H1 (cell line): ENCODE measurements at regions not wholly inside any gene's neighbourhood (a gene's known extent, or its start where the extent isn't known, plus 50 kb on each side); places are given as distances from the start of the nearest gene placed in this dataset.

Experiments
- CTCF ChIA-PET: fragments of 300-600 bp; sonication (Branson Sonifier 250); formaldehyde crosslinking; loops from one replicate; lab custom pipeline; 2021; ENCODE audit not compliant: partially characterized antibody; lab: Charles Lee
- POLR2A ChIA-PET: fragments of 300-600 bp; sonication (Branson Sonifier 250); formaldehyde crosslinking; loops from one replicate; lab custom pipeline; 2021; ENCODE audit warnings: inconsistent platforms; ENCODE audit not compliant: partially characterized antibody; lab: Charles Lee
- DNase-seq, 2 experiments: peaks; one replicate each; pipeline versions ENCODE4 v3.0.0 to v3.0.0-alpha.2; 2010 to 2022; ENCODE audit warnings: low spot score in 2 of 2, low read depth in 1 of 2, mixed read lengths in 1 of 2
- FAIRE-seq: peaks from 2 replicates; lab custom pipeline; 2011; peaks lifted over from hg19 to GRCh38; lab: Jason Lieb, UNC
- H2AFZ ChIP-seq: 2 replicates; pipeline ENCODE4 v1.8.1; 2012; ENCODE audit warnings: low read length, inconsistent platforms
- H2AK5ac ChIP-seq: 2 replicates; pipeline ENCODE4 v1.6.1; 2013; ENCODE audit warnings: low read depth, low read length
- H2BK120ac ChIP-seq: replicated peaks from 2 replicates; pipeline ENCODE3; 2013; ENCODE audit warnings: low read depth, low read length, inconsistent platforms
- H2BK12ac ChIP-seq: 2 replicates; pipeline ENCODE4 v1.6.1; 2013; ENCODE audit warnings: low read depth, low read length
- H2BK15ac ChIP-seq: 2 replicates; pipeline ENCODE4 v1.6.1; 2013; ENCODE audit warnings: low read length
- H2BK20ac ChIP-seq: 2 replicates; pipeline ENCODE4 v1.6.1; 2013; ENCODE audit warnings: low read length
- H2BK5ac ChIP-seq: 2 replicates; pipeline ENCODE4 v1.6.1; 2013; ENCODE audit warnings: low read depth, low read length
- H3K14ac ChIP-seq: 2 replicates; pipeline ENCODE4 v1.6.1; 2013; ENCODE audit warnings: inconsistent platforms; ENCODE audit not compliant: insufficient read length
- H3K18ac ChIP-seq: 2 replicates; pipeline ENCODE4 v1.6.1; 2013; ENCODE audit warnings: low read length; ENCODE audit errors: extremely low read depth
- H3K23ac ChIP-seq: 2 replicates; pipeline ENCODE4 v1.6.1; 2013; ENCODE audit warnings: inconsistent platforms; ENCODE audit not compliant: insufficient read length
- H3K23me2 ChIP-seq: 2 replicates; pipeline ENCODE4 v1.6.1; 2013; ENCODE audit warnings: low read depth, low read length
- H3K27ac ChIP-seq: 2 replicates; pipeline ENCODE4 v1.6.1; 2011; ENCODE audit warnings: low read depth, low read length, inconsistent platforms
- H3K27me3 ChIP-seq, 4 experiments: replicated peaks in 1 of 4; 1 replicate in 1 of 4; 2 replicates in 3 of 4; pipeline versions ENCODE4 v1.6.1 to v1.8.1; 2011 to 2013; ENCODE audit warnings: low read length in 3 of 4, mild to moderate bottlenecking in 3 of 4, inconsistent platforms in 2 of 4, mixed read lengths in 2 of 4, moderate library complexity in 1 of 4; ENCODE audit not compliant: control insufficient read depth in 3 of 4, insufficient read depth in 3 of 4; ENCODE audit errors: extremely low read depth in 1 of 4
- H3K36me3 ChIP-seq, 4 experiments: 2 replicates each; pipeline versions ENCODE4 v1.6.1 to v1.8.1; 2011 to 2013; ENCODE audit warnings: mild to moderate bottlenecking in 4 of 4, low read length in 3 of 4, moderate library complexity in 2 of 4, control low read depth in 1 of 4, inconsistent platforms in 1 of 4; ENCODE audit not compliant: insufficient read depth in 4 of 4, control insufficient read depth in 2 of 4
- H3K4ac ChIP-seq: replicated peaks from 2 replicates; pipeline ENCODE3; 2013; ENCODE audit warnings: low read length, low read depth, mixed read lengths, inconsistent platforms; ENCODE audit not compliant: insufficient read length
- H3K4me1 ChIP-seq, 4 experiments: replicated peaks in 1 of 4; 1 replicate in 1 of 4; 2 replicates in 3 of 4; pipeline versions ENCODE4 v1.6.1 to v1.8.1; 2011 to 2013; ENCODE audit warnings: low read length in 3 of 4, inconsistent platforms in 2 of 4, mixed read lengths in 1 of 4; ENCODE audit not compliant: insufficient read depth in 4 of 4, control insufficient read depth in 3 of 4
- H3K4me2 ChIP-seq, 2 experiments: 2 replicates each; pipeline versions ENCODE4 v1.6.1 to v1.8.1; 2011 to 2013; ENCODE audit warnings: low read depth in 2 of 2, low read length in 2 of 2, control low read depth in 1 of 2, inconsistent platforms in 1 of 2, mild to moderate bottlenecking in 1 of 2; ENCODE audit not compliant: insufficient read depth in 1 of 2
- H3K4me3 ChIP-seq, 4 experiments: fragments of 200-600, 300-600 bp in 1 of 4; sonication (generic), shearing (Covaris generic), sonication (Bioruptor Twin) in 1 of 4; 2 replicates each; pipeline versions ENCODE4 v1.5.1 to v1.8.1; 2011 to 2016; ENCODE audit warnings: low read length in 4 of 4, low read depth in 3 of 4, control low read depth in 2 of 4, inconsistent platforms in 2 of 4, mild to moderate bottlenecking in 2 of 4, mixed read lengths in 1 of 4, moderate library complexity in 1 of 4; ENCODE audit not compliant: insufficient read depth in 2 of 4; ENCODE audit errors: extremely low read depth in 1 of 4
- H3K56ac ChIP-seq: replicated peaks from 2 replicates; pipeline ENCODE3; 2013; ENCODE audit warnings: low read depth, mild to moderate bottlenecking, mixed read lengths, low read length, inconsistent platforms; ENCODE audit not compliant: insufficient read length
- H3K79me1 ChIP-seq: 2 replicates; pipeline ENCODE4 v1.6.1; 2013; ENCODE audit warnings: low read depth, low read length, control low read depth
- H3K79me2 ChIP-seq, 2 experiments: 2 replicates each; pipeline versions ENCODE4 v1.6.1 to v1.8.1; 2012 to 2013; ENCODE audit warnings: low read length in 2 of 2, mild to moderate bottlenecking in 2 of 2, inconsistent platforms in 1 of 2; ENCODE audit not compliant: insufficient read depth in 2 of 2, control insufficient read depth in 1 of 2
- H3K9ac ChIP-seq, 4 experiments: replicated peaks in 1 of 4; 1 replicate in 1 of 4; 2 replicates in 3 of 4; pipeline versions ENCODE4 v1.6.1 to v1.8.1; 2011 to 2013; ENCODE audit warnings: low read depth in 3 of 4, low read length in 3 of 4, control low read depth in 2 of 4, mild to moderate bottlenecking in 2 of 4, moderate library complexity in 2 of 4, inconsistent platforms in 1 of 4; ENCODE audit errors: extremely low read depth in 1 of 4
- H3K9me3 ChIP-seq, 2 experiments: 2 replicates each; pipeline versions ENCODE4 v1.6.1 to v1.8.1; 2012 to 2013; ENCODE audit warnings: mild to moderate bottlenecking in 2 of 2, moderate library complexity in 2 of 2, control low read depth in 1 of 2, inconsistent platforms in 1 of 2, low read depth in 1 of 2, low read length in 1 of 2, mixed read lengths in 1 of 2; ENCODE audit not compliant: insufficient read depth in 2 of 2
- H4K20me1 ChIP-seq, 2 experiments: replicated peaks in 1 of 2; 2 replicates each; pipeline versions ENCODE3 to v1.8.1; 2011 to 2013; ENCODE audit warnings: inconsistent platforms in 2 of 2, low read length in 2 of 2, mild to moderate bottlenecking in 1 of 2; ENCODE audit not compliant: insufficient read depth in 2 of 2, control insufficient read depth in 1 of 2
- H4K5ac ChIP-seq: 2 replicates; pipeline ENCODE4 v1.6.1; 2013; ENCODE audit warnings: low read length, low read depth, mixed read lengths, inconsistent platforms; ENCODE audit not compliant: insufficient read length
- H4K8ac ChIP-seq: 2 replicates; pipeline ENCODE4 v1.8.0; 2013; ENCODE audit warnings: mild to moderate bottlenecking, moderate library complexity, low read length, inconsistent platforms; ENCODE audit not compliant: insufficient read depth; ENCODE audit errors: extremely low read depth
- H4K91ac ChIP-seq: replicated peaks from 2 replicates; pipeline ENCODE3; 2013; ENCODE audit warnings: low read length, mixed read lengths, inconsistent platforms; ENCODE audit not compliant: insufficient read length
- BRCA1 ChIP-seq: IDR thresholded peaks from 2 replicates; pipeline ENCODE4 v1.6.1; 2012; ENCODE audit warnings: low read depth, low read length, improper control_type of control experiment
- CREB1 ChIP-seq: IDR thresholded peaks from 2 replicates; pipeline ENCODE4 v1.6.1; 2012; ENCODE audit warnings: inconsistent platforms
- EZH2 ChIP-seq: fragments of 200-600 bp; sonication (generic); IDR thresholded peaks from 2 replicates; pipeline ENCODE4 v1.7.1; 2012; ENCODE audit warnings: low read depth, mild to moderate bottlenecking, moderate library complexity, low read length, inconsistent platforms; ENCODE audit not compliant: severe bottlenecking
- KDM5A ChIP-seq: fragments of 200-600 bp; IDR thresholded peaks from 2 replicates; pipeline ENCODE4 v1.7.1; 2012; ENCODE audit warnings: mild to moderate bottlenecking, low read length, inconsistent platforms, mixed read lengths
- WGBS, 2 experiments: shearing (Covaris generic) in 1 of 2; methylation state at CpG; one replicate each; pipeline versions ENCODE4 v1.1.6 to v1.1.7; 2013 to 2015; ENCODE audit warnings: low lambda C conversion rate in 2 of 2, mixed read lengths in 2 of 2, inconsistent platforms in 1 of 2, low coverage in 1 of 2, missing lambda C conversion rate in 1 of 2; ENCODE audit not compliant: insufficient replicate concordance in 2 of 2, insufficient coverage in 1 of 2, insufficient read length in 1 of 2; ENCODE audit errors: extremely low coverage in 1 of 2, missing lambda C conversion rate in 1 of 2; 5-methylcytosine and 5-hydroxymethylcytosine counted together

DNA sequence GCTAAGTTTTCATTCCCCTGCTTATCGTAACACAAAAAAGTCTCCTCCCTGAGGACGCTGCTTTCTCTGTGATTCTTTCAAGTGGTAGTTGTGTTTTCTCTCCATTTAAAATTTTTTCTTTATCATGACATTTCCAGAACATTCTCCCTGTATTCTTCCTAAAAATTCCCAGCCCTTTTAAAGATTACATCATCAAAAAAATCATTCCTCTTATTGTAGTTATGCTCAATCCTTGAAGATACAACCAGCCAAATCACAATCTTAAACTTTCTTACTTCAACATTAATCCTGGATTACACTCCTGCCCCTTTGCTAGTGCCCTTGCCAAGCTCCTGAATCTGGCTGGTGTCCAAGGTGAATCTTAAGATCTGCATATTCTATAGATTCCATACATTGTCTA, 163.7 kb upstream of the CBLB start:
- no peak overlapping the region for H4K91ac ChIP-seq
- peak overlapping the region; percentile 25; the same call in 1 of the 2 replicates for H2AFZ ChIP-seq
- H3K56ac ChIP-seq, result no peak overlapping the region
- no peak overlapping the region for H2BK120ac ChIP-seq
- DNase-seq, result no peak
- H3K4me3 ChIP-seq, result no peak overlapping the region
- H3K9me3 ChIP-seq, result no peaks in the 10 kb centered on the region
- ChIA-PET POLR2A (interaction anchor here (0.6 kb wide), 1 partner anchor 71 kb away, joined by 3 read pairs; no protein-coding TSS in a partner anchor), CTCF (no interaction called here)
- TF ChIP-seq EZH2, result no peak
- TF ChIP-seq BRCA1, result no peak
- no peak for TF ChIP-seq CREB1
- TF ChIP-seq KDM5A, result no peak
- H3K79me1 ChIP-seq, result no peaks in the 10 kb centered on the region
- no peak overlapping the region for H4K5ac ChIP-seq
- H3K4me1 ChIP-seq, result no peaks in the 10 kb centered on the region
- H3K79me2 ChIP-seq, result no peaks in the 10 kb centered on the region
- no peak overlapping the region for H2BK5ac ChIP-seq
- WGBS, 2 experiments, result 100% methylated on average over 2 of the region's 2 CpGs; no CpG with 5 or more reads in 1 of the 2 experiments
- no peaks in the 10 kb centered on the region for H3K36me3 ChIP-seq
- no peak overlapping the region for H3K27ac ChIP-seq
- no peak for FAIRE-seq
- H2AK5ac ChIP-seq, result no peak overlapping the region
- H3K4ac ChIP-seq, result no peak overlapping the region
- H3K9ac ChIP-seq, result no peak overlapping the region
- no peak overlapping the region for H2BK15ac ChIP-seq
- no peaks in the 10 kb centered on the region for H3K27me3 ChIP-seq
- H3K23me2 ChIP-seq, result no peaks in the 10 kb centered on the region
- no peak overlapping the region for H3K18ac ChIP-seq
- no peak overlapping the region for H4K8ac ChIP-seq
- no peak overlapping the region for H3K4me2 ChIP-seq
- H4K20me1 ChIP-seq, result no peaks in the 10 kb centered on the region
- no peak overlapping the region for H2BK12ac ChIP-seq
- H3K14ac ChIP-seq, result no peak overlapping the region
- H2BK20ac ChIP-seq, result no peak overlapping the region
- no peak overlapping the region for H3K23ac ChIP-seq
